ENCODE measurements at regions not wholly inside any gene's neighbourhood (a gene's known extent, or its start where the extent isn't known, plus 50 kb on each side); places are given as distances from the start of the nearest gene placed in this dataset.
"Not testable (repeated sequence)": the region's sequence is repeated elsewhere in the genome, so short reads cannot be mapped to it uniquely, and the experiment has no call there.

GRCh38 chr22:27252282-27253049 lies 549.1 kb downstream of the MN1 start:
- Mint-ChIP-seq H3K9me3 (ENCODE audit: unreplicated experiment) (peaks cover 18% of the 10 kb centered on the region), H3K27ac (ENCODE audit: low read depth, unreplicated experiment) (no peak overlapping the region), H3K36me3 (ENCODE audit: insufficient read depth, unreplicated experiment) (no peaks in the 10 kb centered on the region), H3K4me1 (ENCODE audit: insufficient read depth, unreplicated experiment) (no peaks in the 10 kb centered on the region), H3K4me3 (ENCODE audit: unreplicated experiment) (no peak overlapping the region), H3K27me3 (ENCODE audit: insufficient read depth, unreplicated experiment) (no peaks in the 10 kb centered on the region)
- no peak for TF ChIP-seq CTCF (IDR thresholded peaks at IDR 0.05; ENCODE audit: unreplicated experiment)
- peak; percentile 75 for DNase-seq (ENCODE audit: unreplicated experiment)
- ChIA-PET CTCF (no interaction called here), POLR2A (interaction anchor here (1.1 kb wide), 1 partner anchor 9 kb away, joined by 4 read pairs; no protein-coding TSS in a partner anchor)
- intact Hi-C loops (cut with micrococcal nuclease), result no loop called here
- BruUV-seq (replicated peaks), result no TSS peak

GRCh38 chr22:27253108-27253902 lies 548.3 kb downstream of the MN1 start:
- H3K4me3 Mint-ChIP-seq (ENCODE audit: unreplicated experiment), result no peak overlapping the region
- peaks cover 18% of the 10 kb centered on the region for H3K9me3 Mint-ChIP-seq (ENCODE audit: unreplicated experiment)
- TF ChIP-seq CTCF (IDR thresholded peaks at IDR 0.05; ENCODE audit: unreplicated experiment), result no peak
- no TSS peak for BruUV-seq (replicated peaks)
- H3K4me1 Mint-ChIP-seq (ENCODE audit: insufficient read depth, unreplicated experiment), result no peaks in the 10 kb centered on the region
- no peak for DNase-seq (ENCODE audit: unreplicated experiment)
- no peaks in the 10 kb centered on the region for H3K36me3 Mint-ChIP-seq (ENCODE audit: insufficient read depth, unreplicated experiment)
- H3K27ac Mint-ChIP-seq (ENCODE audit: low read depth, unreplicated experiment), result no peak overlapping the region
- H3K27me3 Mint-ChIP-seq (ENCODE audit: insufficient read depth, unreplicated experiment), result no peaks in the 10 kb centered on the region
- intact Hi-C loops (cut with micrococcal nuclease), result no loop called here
- ChIA-PET CTCF (no interaction called here), POLR2A (no interaction called here)

- H3K27ac Mint-ChIP-seq (ENCODE audit: low read depth, unreplicated experiment); BruUV-seq (replicated peaks); H3K27me3 Mint-ChIP-seq (ENCODE audit: insufficient read depth, unreplicated experiment); CTCF ChIA-PET; H3K4me3 Mint-ChIP-seq (ENCODE audit: unreplicated experiment); H3K36me3 Mint-ChIP-seq (ENCODE audit: insufficient read depth, unreplicated experiment); intact Hi-C loops (cut with micrococcal nuclease); POLR2A ChIA-PET; DNase-seq (ENCODE audit: unreplicated experiment); H3K4me1 Mint-ChIP-seq (ENCODE audit: insufficient read depth, unreplicated experiment): not testable (repeated sequence)
- peaks cover 18% of the 10 kb centered on the region for H3K9me3 Mint-ChIP-seq (ENCODE audit: unreplicated experiment)
Measured at GRCh38 chr22:27254063-27254462, 547.5 kb downstream of the MN1 start.

GRCh38 chr22:27255580-27255979 lies 546.0 kb downstream of the MN1 start:
- Mint-ChIP-seq H3K36me3 (ENCODE audit: insufficient read depth, unreplicated experiment) (no peaks in the 10 kb centered on the region), H3K4me1 (ENCODE audit: insufficient read depth, unreplicated experiment) (peaks cover 6% of the 10 kb centered on the region), H3K4me3 (ENCODE audit: unreplicated experiment) (no peak overlapping the region), H3K27ac (ENCODE audit: low read depth, unreplicated experiment) (no peak overlapping the region), H3K27me3 (ENCODE audit: insufficient read depth, unreplicated experiment) (peaks cover 13% of the 10 kb centered on the region), H3K9me3 (ENCODE audit: unreplicated experiment) (peaks cover 18% of the 10 kb centered on the region)
- TF ChIP-seq CTCF (IDR thresholded peaks at IDR 0.05; ENCODE audit: unreplicated experiment), result no peak
- BruUV-seq (replicated peaks), result no TSS peak
- DNase-seq (ENCODE audit: unreplicated experiment), result no peak
- CTCF ChIA-PET, result interaction anchor here (0.6 kb wide), 1 partner anchor 565 kb away, joined by 3 read pairs; no protein-coding TSS in a partner anchor
- intact Hi-C loops (cut with micrococcal nuclease), result no loop called here
- POLR2A ChIA-PET, result no interaction called here
